Upper lobe of left lung (tissue), 4 donors: ENCODE measurements at regions not wholly inside any gene's neighbourhood (a gene's known extent, or its start where the extent isn't known, plus 50 kb on each side); places are given as distances from the start of the nearest gene placed in this dataset.

ENCODE experiments used
- EP300 ChIP-seq, 4 donors: sonication (generic); formaldehyde crosslinking; IDR thresholded peaks; one replicate each; pipeline ENCODE4 v1.5.1; 2017; ENCODE audit warnings: antibody characterized with exemption in 4 of 4, control low read depth in 2 of 4
- POLR2A ChIP-seq, 4 donors: fragments of 450-650 bp; IDR thresholded peaks; one replicate each; pipeline ENCODE4 v1.5.1; 2016 to 2017; ENCODE audit warnings: antibody characterized with exemption in 4 of 4, mild to moderate bottlenecking in 2 of 4
- TF ChIP-seq, protein P1 (sequence below), 6 experiments: fragments of 450-650 bp in 4 of 6; fragments of 200-600 bp in 2 of 6; sonication (generic) in 2 of 6; IDR thresholded peaks; one replicate each; pipeline ENCODE4 v1.5.1; 2016 to 2019; ENCODE audit warnings: antibody characterized with exemption in 6 of 6

DNA sequence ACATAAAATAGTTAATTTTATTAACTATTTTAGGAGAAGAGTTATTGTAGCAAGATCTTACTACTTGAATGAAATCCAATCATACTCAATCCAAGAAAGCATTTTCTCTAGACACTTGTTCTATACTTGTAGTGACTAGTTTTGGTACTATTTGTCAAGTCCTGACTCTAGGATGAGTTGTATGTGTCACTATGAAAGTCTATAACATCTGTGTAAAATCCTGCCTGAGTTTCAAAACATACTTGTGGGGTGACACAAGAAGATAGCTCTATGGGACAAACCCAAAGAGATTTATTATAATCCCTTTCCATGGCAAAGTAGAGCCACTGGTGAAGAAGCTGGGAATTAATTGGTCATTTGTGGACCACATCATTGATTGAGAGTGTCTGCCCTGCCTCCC lies 1042.2 kb upstream of the ADGRL4 start:
- TF ChIP-seq, protein P1, sequence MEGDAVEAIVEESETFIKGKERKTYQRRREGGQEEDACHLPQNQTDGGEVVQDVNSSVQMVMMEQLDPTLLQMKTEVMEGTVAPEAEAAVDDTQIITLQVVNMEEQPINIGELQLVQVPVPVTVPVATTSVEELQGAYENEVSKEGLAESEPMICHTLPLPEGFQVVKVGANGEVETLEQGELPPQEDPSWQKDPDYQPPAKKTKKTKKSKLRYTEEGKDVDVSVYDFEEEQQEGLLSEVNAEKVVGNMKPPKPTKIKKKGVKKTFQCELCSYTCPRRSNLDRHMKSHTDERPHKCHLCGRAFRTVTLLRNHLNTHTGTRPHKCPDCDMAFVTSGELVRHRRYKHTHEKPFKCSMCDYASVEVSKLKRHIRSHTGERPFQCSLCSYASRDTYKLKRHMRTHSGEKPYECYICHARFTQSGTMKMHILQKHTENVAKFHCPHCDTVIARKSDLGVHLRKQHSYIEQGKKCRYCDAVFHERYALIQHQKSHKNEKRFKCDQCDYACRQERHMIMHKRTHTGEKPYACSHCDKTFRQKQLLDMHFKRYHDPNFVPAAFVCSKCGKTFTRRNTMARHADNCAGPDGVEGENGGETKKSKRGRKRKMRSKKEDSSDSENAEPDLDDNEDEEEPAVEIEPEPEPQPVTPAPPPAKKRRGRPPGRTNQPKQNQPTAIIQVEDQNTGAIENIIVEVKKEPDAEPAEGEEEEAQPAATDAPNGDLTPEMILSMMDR (IDR thresholded peaks at IDR 0.05) = no peak
- TF ChIP-seq POLR2A (IDR thresholded peaks at IDR 0.05) (no peak), EP300 (IDR thresholded peaks at IDR 0.05) (no peak)
